H1 (cell line): ENCODE measurements at regions not wholly inside any gene's neighbourhood (a gene's known extent, or its start where the extent isn't known, plus 50 kb on each side); places are given as distances from the start of the nearest gene placed in this dataset.

ENCODE experiments used
- EP300 ChIP-seq, 2 experiments: IDR thresholded peaks; 1 replicate in 1 of 2; 2 replicates in 1 of 2; pipeline ENCODE4 v1.6.1; 2011 to 2012; ENCODE audit warnings: low read depth in 2 of 2, low read length in 2 of 2, mild to moderate bottlenecking in 2 of 2, borderline replicate concordance in 1 of 2, inconsistent platforms in 1 of 2, moderate library complexity in 1 of 2
- EZH2 ChIP-seq: fragments of 200-600 bp; sonication (generic); IDR thresholded peaks from 2 replicates; pipeline ENCODE4 v1.7.1; 2012; ENCODE audit warnings: low read depth, mild to moderate bottlenecking, moderate library complexity, low read length, inconsistent platforms; ENCODE audit not compliant: severe bottlenecking
- GABPA ChIP-seq: IDR thresholded peaks from 2 replicates; pipeline ENCODE4 v1.6.1; 2011; ENCODE audit warnings: mild to moderate bottlenecking, low read length, moderate library complexity, borderline replicate concordance; ENCODE audit not compliant: insufficient read depth
- NRF1 ChIP-seq: IDR thresholded peaks from 2 replicates; pipeline ENCODE4 v1.6.1; 2011; ENCODE audit warnings: mild to moderate bottlenecking, low read depth, low read length, improper control_type of control experiment
- POLR2AphosphoS5 ChIP-seq: IDR thresholded peaks from 2 replicates; pipeline ENCODE4 v1.6.1; 2011; ENCODE audit warnings: low read depth, low read length
- SP4 ChIP-seq: IDR thresholded peaks from 2 replicates; pipeline ENCODE4 v1.6.1; 2012; ENCODE audit warnings: low read length, inconsistent platforms
- SUZ12 ChIP-seq: fragments of 200-600 bp; sonication (generic); IDR thresholded peaks from 2 replicates; pipeline ENCODE4 v1.6.1; 2012; ENCODE audit warnings: mild to moderate bottlenecking, inconsistent platforms, low read length, moderate library complexity, mixed read lengths
- YY1 ChIP-seq: IDR thresholded peaks from 2 replicates; pipeline ENCODE4 v1.6.1; 2011; ENCODE audit warnings: low read depth, mild to moderate bottlenecking, low read length
- TF ChIP-seq, protein P1 (sequence below), 3 experiments: IDR thresholded peaks; 1 replicate in 2 of 3; 2 replicates in 1 of 3; pipeline versions ENCODE4 v1.5.1 to v1.6.1; 2011; ENCODE audit warnings: low read length in 3 of 3, mild to moderate bottlenecking in 3 of 3, inconsistent platforms in 2 of 3, low read depth in 1 of 3, moderate library complexity in 1 of 3; ENCODE audit not compliant: insufficient read depth in 1 of 3; ENCODE audit errors: control extremely low read depth in 1 of 3

- TF ChIP-seq, protein P1, sequence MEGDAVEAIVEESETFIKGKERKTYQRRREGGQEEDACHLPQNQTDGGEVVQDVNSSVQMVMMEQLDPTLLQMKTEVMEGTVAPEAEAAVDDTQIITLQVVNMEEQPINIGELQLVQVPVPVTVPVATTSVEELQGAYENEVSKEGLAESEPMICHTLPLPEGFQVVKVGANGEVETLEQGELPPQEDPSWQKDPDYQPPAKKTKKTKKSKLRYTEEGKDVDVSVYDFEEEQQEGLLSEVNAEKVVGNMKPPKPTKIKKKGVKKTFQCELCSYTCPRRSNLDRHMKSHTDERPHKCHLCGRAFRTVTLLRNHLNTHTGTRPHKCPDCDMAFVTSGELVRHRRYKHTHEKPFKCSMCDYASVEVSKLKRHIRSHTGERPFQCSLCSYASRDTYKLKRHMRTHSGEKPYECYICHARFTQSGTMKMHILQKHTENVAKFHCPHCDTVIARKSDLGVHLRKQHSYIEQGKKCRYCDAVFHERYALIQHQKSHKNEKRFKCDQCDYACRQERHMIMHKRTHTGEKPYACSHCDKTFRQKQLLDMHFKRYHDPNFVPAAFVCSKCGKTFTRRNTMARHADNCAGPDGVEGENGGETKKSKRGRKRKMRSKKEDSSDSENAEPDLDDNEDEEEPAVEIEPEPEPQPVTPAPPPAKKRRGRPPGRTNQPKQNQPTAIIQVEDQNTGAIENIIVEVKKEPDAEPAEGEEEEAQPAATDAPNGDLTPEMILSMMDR (IDR thresholded peaks at IDR 0.05; ENCODE audit: control extremely low read depth in 1 of 3, insufficient read depth in 1 of 3, low read depth in 1 of 3, low read length in 3 of 3), result no peak
- TF ChIP-seq EP300 (IDR thresholded peaks at IDR 0.05; ENCODE audit: borderline replicate concordance in 1 of 2, low read depth in 2 of 2, low read length in 2 of 2) (no peak), EZH2 (no peak), GABPA (no peak), SP4 (no peak), YY1 (no peak), SUZ12 (no peak), NRF1 (no peak), POLR2AphosphoS5 (no peak)
Observed at GRCh38 chr2:21306235-21306634, 182.5 kb downstream of the TDRD15 start.
